Smooth muscle cell (in vitro differentiated cells): ENCODE measurements at regions not wholly inside any gene's neighbourhood (a gene's known extent, or its start where the extent isn't known, plus 50 kb on each side); places are given as distances from the start of the nearest gene placed in this dataset.

ENCODE experiments used
- DNase-seq: peaks from one replicate; lab custom pipeline; 2025; ENCODE audit not compliant: unreplicated experiment; lab: John Stamatoyannopoulos, UW
- H2AFZ ChIP-seq: fragments of 200-600 bp; sonication (generic); 2 replicates; pipeline ENCODE4 v1.6.0; 2016; ENCODE audit warnings: antibody characterized with exemption, low read depth, mild to moderate bottlenecking
- H3F3A ChIP-seq: fragments of 200-600 bp; sonication (generic); 2 replicates; pipeline ENCODE4 v1.6.0; 2017; ENCODE audit warnings: antibody characterized with exemption, low read depth
- H3K27ac ChIP-seq: fragments of 200-600 bp; sonication (generic); 2 replicates; pipeline ENCODE4 v1.5.1; 2016; ENCODE audit warnings: low read depth, mild to moderate bottlenecking
- H3K27me3 ChIP-seq: fragments of 200-600 bp; sonication (generic); 2 replicates; pipeline ENCODE4 v1.6.1; 2016; ENCODE audit warnings: low read depth, mild to moderate bottlenecking
- H3K36me3 ChIP-seq: fragments of 200-600 bp; sonication (generic); 2 replicates; pipeline ENCODE4 v1.5.1; 2016; ENCODE audit warnings: low read depth
- H3K4me1 ChIP-seq: fragments of 200-600 bp; sonication (generic); 2 replicates; pipeline ENCODE4 v1.5.1; 2016; ENCODE audit warnings: low read depth
- H3K4me2 ChIP-seq: fragments of 200-600 bp; sonication (generic); 2 replicates; pipeline ENCODE4 v1.6.0; 2016; ENCODE audit warnings: mild to moderate bottlenecking
- H3K4me3 ChIP-seq: fragments of 200-600 bp; sonication (generic); 2 replicates; pipeline ENCODE4 v1.5.1; 2016; ENCODE audit warnings: mild to moderate bottlenecking
- H3K79me2 ChIP-seq: fragments of 200-600 bp; sonication (generic); 2 replicates; pipeline ENCODE4 v1.6.0; 2016; ENCODE audit warnings: low read depth, mild to moderate bottlenecking
- H3K9ac ChIP-seq: fragments of 200-600 bp; sonication (generic); 2 replicates; pipeline ENCODE4 v1.6.0; 2016; ENCODE audit warnings: low read depth
- H3K9me3 ChIP-seq: fragments of 200-600 bp; sonication (generic); replicated peaks from 2 replicates; pipeline ENCODE4 v1.5.1; 2016; ENCODE audit warnings: low read depth
- H4K20me1 ChIP-seq: fragments of 200-600 bp; sonication (generic); 2 replicates; pipeline ENCODE4 v1.6.0; 2016; ENCODE audit warnings: low read depth
- WGBS: methylation state at CpG from one replicate; pipeline ENCODE4 v1.1.7; 2016; ENCODE audit warnings: low lambda C conversion rate; 5-methylcytosine and 5-hydroxymethylcytosine counted together
- TF ChIP-seq, protein P1 (sequence below): fragments of 200-600 bp; sonication (generic); IDR thresholded peaks from 2 replicates; pipeline ENCODE4 v1.5.1; 2017; ENCODE audit warnings: borderline replicate concordance, mild to moderate bottlenecking, antibody characterized with exemption; ENCODE audit not compliant: insufficient read depth, poor library complexity, severe bottlenecking

DNA sequence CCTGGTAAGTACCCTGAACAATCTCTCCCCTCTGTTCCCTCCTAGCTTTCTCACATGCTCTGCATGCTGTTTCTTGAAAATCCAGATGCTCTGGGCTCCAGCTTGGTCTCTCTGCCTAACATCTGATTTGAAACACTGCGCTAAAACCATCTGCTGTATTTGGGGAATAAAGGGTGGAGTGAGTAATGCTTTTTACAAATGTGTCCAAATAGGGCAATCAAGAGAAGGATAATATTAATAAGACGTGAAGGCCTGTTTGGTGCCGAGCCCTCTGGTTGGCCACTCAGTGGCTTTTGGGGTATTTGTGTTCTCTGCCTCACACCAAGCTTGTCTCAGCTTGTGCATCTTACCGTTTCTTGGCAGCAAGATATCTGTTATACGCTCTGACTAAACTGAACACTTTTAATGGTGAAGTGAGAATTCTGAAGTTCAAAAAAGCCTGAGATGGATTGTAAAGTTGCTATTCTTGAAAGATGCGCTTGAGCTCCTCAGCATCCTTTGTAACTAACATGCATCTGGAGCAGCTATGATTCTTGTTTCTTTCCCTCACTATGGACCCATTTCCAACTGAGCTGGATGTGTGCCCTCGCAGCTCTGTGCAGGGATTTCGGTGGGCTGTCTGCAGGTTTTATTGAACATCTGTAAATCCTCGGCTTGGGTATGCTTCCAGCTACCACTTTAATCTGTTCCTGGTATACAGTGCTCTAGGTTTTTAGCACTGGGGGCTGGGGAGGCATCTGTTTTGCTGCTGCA, 269.4 kb downstream of the RWDD3 start:
- Histone ChIP-seq H3K4me1 (no peaks in the 10 kb centered on the region), H3F3A (no peaks in the 10 kb centered on the region), H3K4me2 (no peak overlapping the region), H2AFZ (no peak overlapping the region), H3K79me2 (no peaks in the 10 kb centered on the region), H3K9ac (no peak overlapping the region), H3K27ac (no peak overlapping the region), H3K9me3 (no peaks in the 10 kb centered on the region), H4K20me1 (no peaks in the 10 kb centered on the region), H3K4me3 (no peak overlapping the region), H3K36me3 (no peaks in the 10 kb centered on the region), H3K27me3 (no peaks in the 10 kb centered on the region)
- 82% methylated on average over 9 of the region's 9 CpGs for WGBS
- TF ChIP-seq, protein P1, sequence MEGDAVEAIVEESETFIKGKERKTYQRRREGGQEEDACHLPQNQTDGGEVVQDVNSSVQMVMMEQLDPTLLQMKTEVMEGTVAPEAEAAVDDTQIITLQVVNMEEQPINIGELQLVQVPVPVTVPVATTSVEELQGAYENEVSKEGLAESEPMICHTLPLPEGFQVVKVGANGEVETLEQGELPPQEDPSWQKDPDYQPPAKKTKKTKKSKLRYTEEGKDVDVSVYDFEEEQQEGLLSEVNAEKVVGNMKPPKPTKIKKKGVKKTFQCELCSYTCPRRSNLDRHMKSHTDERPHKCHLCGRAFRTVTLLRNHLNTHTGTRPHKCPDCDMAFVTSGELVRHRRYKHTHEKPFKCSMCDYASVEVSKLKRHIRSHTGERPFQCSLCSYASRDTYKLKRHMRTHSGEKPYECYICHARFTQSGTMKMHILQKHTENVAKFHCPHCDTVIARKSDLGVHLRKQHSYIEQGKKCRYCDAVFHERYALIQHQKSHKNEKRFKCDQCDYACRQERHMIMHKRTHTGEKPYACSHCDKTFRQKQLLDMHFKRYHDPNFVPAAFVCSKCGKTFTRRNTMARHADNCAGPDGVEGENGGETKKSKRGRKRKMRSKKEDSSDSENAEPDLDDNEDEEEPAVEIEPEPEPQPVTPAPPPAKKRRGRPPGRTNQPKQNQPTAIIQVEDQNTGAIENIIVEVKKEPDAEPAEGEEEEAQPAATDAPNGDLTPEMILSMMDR = no peak
- DNase-seq = no peak

GRCh38 chr1:95504321-95504720, 270.3 kb downstream of the RWDD3 start:
- Histone ChIP-seq H3K27ac (no peak overlapping the region), H3K4me2 (no peak overlapping the region), H3K27me3 (no peaks in the 10 kb centered on the region), H3K36me3 (no peaks in the 10 kb centered on the region), H3F3A (no peaks in the 10 kb centered on the region), H3K9ac (no peak overlapping the region), H3K9me3 (no peaks in the 10 kb centered on the region), H2AFZ (no peak overlapping the region), H3K4me1 (no peaks in the 10 kb centered on the region), H3K4me3 (no peak overlapping the region), H3K79me2 (no peaks in the 10 kb centered on the region), H4K20me1 (no peaks in the 10 kb centered on the region)
- DNase-seq = no peak
- WGBS = 79% methylated on average over 4 of the region's 4 CpGs
- TF ChIP-seq, protein P1 = no peak

DNA sequence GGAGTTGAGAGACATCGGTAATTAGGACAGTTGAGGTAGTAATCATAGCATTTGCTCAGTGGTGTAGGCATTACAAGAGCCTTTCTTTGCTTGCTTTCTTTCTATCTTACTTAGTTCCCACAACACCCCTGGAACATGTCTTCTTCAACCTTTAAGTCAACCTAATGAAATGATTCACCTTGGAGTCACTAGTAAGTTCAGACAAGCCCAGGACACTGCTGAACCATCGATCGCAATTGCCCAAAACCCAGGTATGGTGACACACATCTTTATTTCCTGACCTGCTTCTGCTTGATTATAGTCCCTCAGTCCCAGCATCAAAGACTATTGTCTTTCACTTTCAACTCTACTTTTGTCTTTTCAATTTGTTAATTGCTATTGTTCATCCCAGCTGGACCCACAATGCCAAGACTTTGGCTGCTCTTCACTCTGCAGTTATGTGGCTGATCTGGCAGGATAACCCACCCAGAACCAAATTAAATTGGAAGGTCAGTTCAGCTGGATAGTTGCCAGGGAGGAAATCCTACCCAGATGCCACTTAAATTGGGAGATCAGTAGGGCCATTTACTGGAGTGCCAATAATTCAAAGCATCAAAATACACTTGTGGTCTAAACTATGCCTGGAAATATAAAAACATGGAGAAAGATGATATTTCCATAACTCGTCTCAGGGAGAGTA, 272.9 kb downstream of the RWDD3 start:
- Histone ChIP-seq H4K20me1 (no peaks in the 10 kb centered on the region), H2AFZ (no peak overlapping the region), H3K9me3 (no peaks in the 10 kb centered on the region), H3K36me3 (no peaks in the 10 kb centered on the region), H3K27me3 (no peaks in the 10 kb centered on the region), H3K27ac (no peak overlapping the region), H3F3A (no peaks in the 10 kb centered on the region), H3K4me3 (no peak overlapping the region), H3K79me2 (no peaks in the 10 kb centered on the region), H3K4me1 (no peaks in the 10 kb centered on the region), H3K4me2 (no peak overlapping the region), H3K9ac (no peak overlapping the region)
- TF ChIP-seq, protein P1 = no peak
- DNase-seq = no peak
- WGBS = 95% methylated on average over 4 of the region's 4 CpGs
